HepG2 (cell line): ENCODE measurements at regions not wholly inside any gene's neighbourhood (a gene's known extent, or its start where the extent isn't known, plus 50 kb on each side); places are given as distances from the start of the nearest gene placed in this dataset.

Experiments used
- HNF4G ChIP-seq, 2 experiments: sonication (generic) in 1 of 2; formaldehyde crosslinking in 1 of 2; IDR thresholded peaks; 2 replicates each; pipeline versions ENCODE4 v1.4.0 to v1.6.1; 2011 to 2020; ENCODE audit warnings: borderline replicate concordance in 2 of 2, low read depth in 2 of 2, mild to moderate bottlenecking in 2 of 2, low read length in 1 of 2, missing genetic modification reagents in 1 of 2, moderate library complexity in 1 of 2
- HNRNPLL ChIP-seq: fragments of 200-400 bp; formaldehyde crosslinking; IDR thresholded peaks from 2 replicates; pipeline ENCODE4 v1.6.1; 2017; ENCODE audit warnings: mild to moderate bottlenecking, low read depth, low read length; ENCODE audit not compliant: poor library complexity, severe bottlenecking
- JDP2 ChIP-seq: sonication (generic); formaldehyde crosslinking; IDR thresholded peaks from 2 replicates; pipeline ENCODE4 v1.8.1; 2022; ENCODE audit warnings: missing genetic modification reagents, borderline replicate concordance
- MED8 ChIP-seq: sonication (generic); formaldehyde crosslinking; IDR thresholded peaks from 2 replicates; pipeline ENCODE4 v1.8.1; 2023; ENCODE audit warnings: mild to moderate bottlenecking, missing genetic modification reagents; ENCODE audit not compliant: insufficient replicate concordance
- MEF2D ChIP-seq: sonication (generic); formaldehyde crosslinking; IDR thresholded peaks from 2 replicates; pipeline ENCODE4 v1.5.1; 2020; ENCODE audit warnings: mild to moderate bottlenecking, missing genetic modification reagents
- MIXL1 ChIP-seq: IDR thresholded peaks from 2 replicates; pipeline ENCODE4 v1.6.1; 2016
- MZF1 ChIP-seq: sonication (generic); formaldehyde crosslinking; IDR thresholded peaks from 2 replicates; pipeline ENCODE4 v1.8.1; 2023; ENCODE audit warnings: mild to moderate bottlenecking, missing genetic modification reagents, borderline replicate concordance
- PAXIP1 ChIP-seq: sonication (generic); formaldehyde crosslinking; conservative IDR thresholded peaks from 2 replicates; pipeline ENCODE4 v1.4.0; 2020; ENCODE audit warnings: mild to moderate bottlenecking, missing genetic modification reagents, moderate library complexity
- PHB2 ChIP-seq: fragments of 450-650 bp; IDR thresholded peaks from 2 replicates; pipeline ENCODE4 v1.6.1; 2018; ENCODE audit not compliant: partially characterized antibody
- SP4 ChIP-seq: sonication (generic); formaldehyde crosslinking; IDR thresholded peaks from 2 replicates; pipeline ENCODE4 v1.8.1; 2023; ENCODE audit warnings: mild to moderate bottlenecking, missing genetic modification reagents
- ZMYM4 ChIP-seq: sonication (generic); formaldehyde crosslinking; IDR thresholded peaks from 2 replicates; pipeline ENCODE4 v1.8.1; 2023; ENCODE audit warnings: mild to moderate bottlenecking, missing genetic modification reagents
- TF ChIP-seq, protein P1 (sequence below): IDR thresholded peaks from 2 replicates; pipeline ENCODE4 v1.6.1; 2012; ENCODE audit warnings: inconsistent platforms
- TF ChIP-seq, protein P2 (sequence below): sonication (generic); formaldehyde crosslinking; IDR thresholded peaks from 2 replicates; pipeline ENCODE4 v1.5.1; 2020; ENCODE audit warnings: mild to moderate bottlenecking, missing genetic modification reagents, moderate library complexity
- TF ChIP-seq, protein P3 (sequence below): sonication (generic); formaldehyde crosslinking; IDR thresholded peaks from 2 replicates; pipeline ENCODE4 v1.4.0; 2020; ENCODE audit warnings: missing genetic modification reagents; ENCODE audit errors: not compliant biosample characterization
- TF ChIP-seq, protein P4 (sequence below): sonication (generic); formaldehyde crosslinking; IDR thresholded peaks from 2 replicates; pipeline ENCODE4 v1.8.0; 2022; ENCODE audit warnings: missing genetic modification reagents, mild to moderate bottlenecking, borderline replicate concordance

DNA sequence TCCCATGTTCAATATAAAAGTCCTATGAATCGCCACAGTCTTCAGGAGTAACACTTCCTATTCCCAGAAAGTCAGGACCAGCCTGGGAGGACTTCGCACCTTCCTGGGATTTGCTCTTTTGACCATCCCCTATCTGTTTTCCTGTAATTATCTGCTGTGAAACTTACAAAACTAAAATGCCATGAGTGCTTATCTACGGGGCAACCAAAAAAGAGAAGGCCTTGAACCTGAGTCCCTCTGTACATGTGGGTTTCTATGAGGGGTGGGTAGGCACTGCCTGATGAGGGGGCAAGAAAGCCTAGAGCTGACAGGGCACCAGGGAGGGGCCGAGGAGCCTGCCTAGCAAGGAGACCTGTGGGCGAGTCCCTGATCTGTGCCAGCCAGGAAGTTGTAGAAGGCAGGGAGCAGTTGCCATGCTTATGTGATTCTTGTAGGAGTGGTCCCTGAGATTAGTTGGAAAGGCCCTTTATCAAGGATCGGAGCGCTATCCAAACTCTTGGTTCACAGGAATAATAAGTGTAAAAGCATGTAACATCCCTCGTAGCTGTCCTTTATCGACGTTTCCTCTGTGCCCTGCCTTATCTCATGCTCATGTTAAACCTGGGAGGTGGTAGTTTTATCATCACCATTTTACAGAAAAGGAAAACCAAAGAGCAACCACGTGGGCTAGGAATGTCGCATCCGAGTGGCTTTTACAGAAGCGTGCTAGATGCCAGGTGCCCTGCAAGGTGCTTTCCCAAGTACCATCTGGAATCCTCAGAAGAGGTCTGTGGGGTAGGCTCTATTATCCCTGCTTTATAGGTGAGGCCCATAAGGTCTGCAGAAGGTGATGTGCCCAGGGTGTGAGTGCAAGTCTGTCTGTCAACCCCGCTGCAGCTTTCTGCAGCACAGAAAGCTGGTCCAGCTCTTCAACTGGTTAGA lies 111.8 kb downstream of the B3GNT2 start (continued):
- TF ChIP-seq PAXIP1 = peak; percentile 59; the same call in 1 of the 2 replicates
- TF ChIP-seq, protein P1, sequence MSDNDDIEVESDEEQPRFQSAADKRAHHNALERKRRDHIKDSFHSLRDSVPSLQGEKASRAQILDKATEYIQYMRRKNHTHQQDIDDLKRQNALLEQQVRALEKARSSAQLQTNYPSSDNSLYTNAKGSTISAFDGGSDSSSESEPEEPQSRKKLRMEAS = peak; percentile 55; the same call in 1 of the 2 replicates
- TF ChIP-seq, protein P2, sequence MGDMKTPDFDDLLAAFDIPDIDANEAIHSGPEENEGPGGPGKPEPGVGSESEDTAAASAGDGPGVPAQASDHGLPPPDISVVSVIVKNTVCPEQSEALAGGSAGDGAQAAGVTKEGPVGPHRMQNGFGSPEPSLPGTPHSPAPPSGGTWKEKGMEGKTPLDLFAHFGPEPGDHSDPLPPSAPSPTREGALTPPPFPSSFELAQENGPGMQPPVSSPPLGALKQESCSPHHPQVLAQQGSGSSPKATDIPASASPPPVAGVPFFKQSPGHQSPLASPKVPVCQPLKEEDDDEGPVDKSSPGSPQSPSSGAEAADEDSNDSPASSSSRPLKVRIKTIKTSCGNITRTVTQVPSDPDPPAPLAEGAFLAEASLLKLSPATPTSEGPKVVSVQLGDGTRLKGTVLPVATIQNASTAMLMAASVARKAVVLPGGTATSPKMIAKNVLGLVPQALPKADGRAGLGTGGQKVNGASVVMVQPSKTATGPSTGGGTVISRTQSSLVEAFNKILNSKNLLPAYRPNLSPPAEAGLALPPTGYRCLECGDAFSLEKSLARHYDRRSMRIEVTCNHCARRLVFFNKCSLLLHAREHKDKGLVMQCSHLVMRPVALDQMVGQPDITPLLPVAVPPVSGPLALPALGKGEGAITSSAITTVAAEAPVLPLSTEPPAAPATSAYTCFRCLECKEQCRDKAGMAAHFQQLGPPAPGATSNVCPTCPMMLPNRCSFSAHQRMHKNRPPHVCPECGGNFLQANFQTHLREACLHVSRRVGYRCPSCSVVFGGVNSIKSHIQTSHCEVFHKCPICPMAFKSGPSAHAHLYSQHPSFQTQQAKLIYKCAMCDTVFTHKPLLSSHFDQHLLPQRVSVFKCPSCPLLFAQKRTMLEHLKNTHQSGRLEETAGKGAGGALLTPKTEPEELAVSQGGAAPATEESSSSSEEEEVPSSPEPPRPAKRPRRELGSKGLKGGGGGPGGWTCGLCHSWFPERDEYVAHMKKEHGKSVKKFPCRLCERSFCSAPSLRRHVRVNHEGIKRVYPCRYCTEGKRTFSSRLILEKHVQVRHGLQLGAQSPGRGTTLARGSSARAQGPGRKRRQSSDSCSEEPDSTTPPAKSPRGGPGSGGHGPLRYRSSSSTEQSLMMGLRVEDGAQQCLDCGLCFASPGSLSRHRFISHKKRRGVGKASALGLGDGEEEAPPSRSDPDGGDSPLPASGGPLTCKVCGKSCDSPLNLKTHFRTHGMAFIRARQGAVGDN (CRISPR knock-in tag) = peak; percentile 26; the same call in 1 of the 2 replicates
- no peak for TF ChIP-seq HNRNPLL
- TF ChIP-seq PHB2 = no peak
- 0 out of 2 replicates have a peak, but pooled peaks have one; percentile 21 for TF ChIP-seq MIXL1 (CRISPR knock-in tag)
- 0 out of 2 replicates have a peak, but pooled peaks have one; percentile 13 for TF ChIP-seq ZMYM4 (CRISPR knock-in tag)
- TF ChIP-seq HNF4G (IDR thresholded peaks at IDR 0.05; ENCODE audit: borderline replicate concordance, low read depth, low read length) = 0 out of 2 replicates have a peak, but pooled peaks have one; percentile 15
- no peak for TF ChIP-seq HNF4G (CRISPR knock-in tag; IDR thresholded peaks at IDR 0.05; ENCODE audit: borderline replicate concordance, low read depth)
- TF ChIP-seq MZF1 (CRISPR knock-in tag) = no peak
- TF ChIP-seq, protein P3, sequence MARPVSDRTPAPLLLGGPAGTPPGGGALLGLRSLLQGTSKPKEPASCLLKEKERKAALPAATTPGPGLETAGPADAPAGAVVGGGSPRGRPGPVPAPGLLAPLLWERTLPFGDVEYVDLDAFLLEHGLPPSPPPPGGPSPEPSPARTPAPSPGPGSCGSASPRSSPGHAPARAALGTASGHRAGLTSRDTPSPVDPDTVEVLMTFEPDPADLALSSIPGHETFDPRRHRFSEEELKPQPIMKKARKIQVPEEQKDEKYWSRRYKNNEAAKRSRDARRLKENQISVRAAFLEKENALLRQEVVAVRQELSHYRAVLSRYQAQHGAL (CRISPR knock-in tag) = no peak
- TF ChIP-seq JDP2 (CRISPR knock-in tag) = no peak
- TF ChIP-seq MED8 (CRISPR knock-in tag) = peak; percentile 53
- TF ChIP-seq, protein P4, sequence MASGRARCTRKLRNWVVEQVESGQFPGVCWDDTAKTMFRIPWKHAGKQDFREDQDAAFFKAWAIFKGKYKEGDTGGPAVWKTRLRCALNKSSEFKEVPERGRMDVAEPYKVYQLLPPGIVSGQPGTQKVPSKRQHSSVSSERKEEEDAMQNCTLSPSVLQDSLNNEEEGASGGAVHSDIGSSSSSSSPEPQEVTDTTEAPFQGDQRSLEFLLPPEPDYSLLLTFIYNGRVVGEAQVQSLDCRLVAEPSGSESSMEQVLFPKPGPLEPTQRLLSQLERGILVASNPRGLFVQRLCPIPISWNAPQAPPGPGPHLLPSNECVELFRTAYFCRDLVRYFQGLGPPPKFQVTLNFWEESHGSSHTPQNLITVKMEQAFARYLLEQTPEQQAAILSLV (CRISPR knock-in tag) = 0 out of 2 replicates have a peak, but pooled peaks have one; percentile 2
- TF ChIP-seq SP4 = no peak
- TF ChIP-seq MEF2D = 0 out of 2 replicates have a peak, but pooled peaks have one; percentile 19
